ENCODE measurements at regions not wholly inside any gene's neighbourhood (a gene's known extent, or its start where the extent isn't known, plus 50 kb on each side); places are given as distances from the start of the nearest gene placed in this dataset.
"Not testable (repeated sequence)": the region's sequence is repeated elsewhere in the genome, so short reads cannot be mapped to it uniquely, and the experiment has no call there.

GRCh38 chr3:109480014-109480413 lies 142.7 kb upstream of the DPPA4 start:
- DNase-seq, result no peak

GRCh38 chr3:109478614-109479013 lies 141.3 kb upstream of the DPPA4 start:
- DNase-seq, result no peak

- DNase-seq, result no peak
These were observed 123.6 kb upstream of the DPPA4 start for GRCh38 chr3:109460961-109461360.

- DNase-seq, result no peak
These were observed 107.9 kb upstream of the DPPA4 start for GRCh38 chr3:109445210-109445609.

GRCh38 chr3:109442531-109442930 lies 105.2 kb upstream of the DPPA4 start:
- no peak for DNase-seq

- peak; percentile 40 for DNase-seq
These were observed 103.0 kb upstream of the DPPA4 start for GRCh38 chr3:109440353-109440752.

GRCh38 chr3:109432833-109433232 lies 95.5 kb upstream of the DPPA4 start:
- no peak for DNase-seq

GRCh38 chr3:109430911-109431563 lies 93.7 kb upstream of the DPPA4 start:
- no peak for DNase-seq

- no peak for DNase-seq
These were observed 75.7 kb upstream of the DPPA4 start for GRCh38 chr3:109413049-109413448.

GRCh38 chr3:109411547-109411946 lies 74.2 kb upstream of the DPPA4 start:
- DNase-seq, result no peak

GRCh38 chr3:109396806-109397205 lies 59.5 kb upstream of the DPPA4 start:
- no peak for DNase-seq

- DNase-seq, result not testable (repeated sequence)
These were observed 56.4 kb upstream of the DPPA4 start for GRCh38 chr3:109393728-109394127.

- DNase-seq, result no peak
These were observed 54.9 kb upstream of the DPPA4 start for GRCh38 chr3:109392293-109392692.

- DNase-seq, result no peak
These were observed 50.3 kb upstream of the DPPA4 start for GRCh38 chr3:109387621-109388020.

GRCh38 chr3:109387201-109387600 lies 49.9 kb upstream of the DPPA4 start:
- no peak for DNase-seq

Measured in NCI-H524 treated with DMSO at 0.1 percent for 48 hours (cell line).